HG02885 (cell line): ENCODE measurements at regions not wholly inside any gene's neighbourhood (a gene's known extent, or its start where the extent isn't known, plus 50 kb on each side); places are given as distances from the start of the nearest gene placed in this dataset.
"Not testable (repeated sequence)": the region's sequence is repeated elsewhere in the genome, so short reads cannot be mapped to it uniquely, and the experiment has no call there.

ENCODE experiments used
- ATAC-seq: cut with Tn5 transposase; IDR thresholded peaks from one replicate; pipeline ENCODE4 v1.9.1; 2021; ENCODE audit warnings: mild to moderate bottlenecking; ENCODE audit not compliant: unreplicated experiment, poor library complexity

DNA sequence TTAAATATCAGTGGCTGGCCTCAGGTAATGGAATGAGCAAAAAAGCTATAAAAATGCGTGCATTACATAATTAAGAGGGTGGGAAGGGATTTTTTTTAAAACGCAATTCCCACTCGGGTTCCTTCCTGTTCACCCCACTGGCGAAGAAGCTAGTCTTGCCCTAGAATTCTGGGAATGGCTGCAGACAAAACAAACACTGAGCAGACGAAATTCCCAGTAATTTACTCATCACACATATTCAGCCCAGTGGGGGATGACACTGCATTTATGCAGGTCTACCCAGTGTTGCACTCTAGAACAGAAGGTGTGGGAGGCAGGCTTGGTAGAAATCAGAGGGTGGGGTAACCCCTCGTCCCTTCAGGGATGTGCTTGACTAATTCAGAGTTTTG, 2695.0 kb upstream of the DEFB115 start:
- ATAC-seq = no peak

DNA sequence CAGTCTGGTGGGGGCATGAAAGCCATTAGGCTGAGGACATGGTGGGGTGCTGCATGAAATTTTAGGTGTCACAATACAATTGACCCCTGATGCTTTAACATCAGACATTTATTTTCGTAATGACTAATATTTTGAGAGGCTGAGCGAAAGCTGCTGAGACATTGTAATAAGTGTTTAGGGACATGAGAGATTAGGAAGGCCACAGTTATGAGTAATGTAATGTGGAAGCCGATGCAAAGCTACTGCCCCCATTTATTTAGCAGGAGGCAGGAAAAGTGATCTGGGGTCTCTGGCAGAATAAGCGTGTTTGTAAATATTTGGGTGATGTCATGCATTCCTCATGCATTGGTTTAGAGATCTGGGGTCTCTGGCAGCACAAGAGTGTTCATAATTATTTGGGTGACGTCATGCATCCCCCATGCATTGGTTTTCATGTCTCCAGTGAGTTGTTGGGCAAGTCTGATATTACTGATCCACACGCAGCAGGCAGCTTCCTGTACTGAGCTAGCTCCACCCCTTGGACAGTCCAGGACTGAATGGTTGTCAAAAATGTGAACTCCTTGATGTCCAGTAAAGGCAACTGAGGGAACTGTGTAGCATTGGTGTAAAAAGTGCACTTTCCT, 2694.5 kb upstream of the DEFB115 start:
- not testable (repeated sequence) for ATAC-seq

DNA sequence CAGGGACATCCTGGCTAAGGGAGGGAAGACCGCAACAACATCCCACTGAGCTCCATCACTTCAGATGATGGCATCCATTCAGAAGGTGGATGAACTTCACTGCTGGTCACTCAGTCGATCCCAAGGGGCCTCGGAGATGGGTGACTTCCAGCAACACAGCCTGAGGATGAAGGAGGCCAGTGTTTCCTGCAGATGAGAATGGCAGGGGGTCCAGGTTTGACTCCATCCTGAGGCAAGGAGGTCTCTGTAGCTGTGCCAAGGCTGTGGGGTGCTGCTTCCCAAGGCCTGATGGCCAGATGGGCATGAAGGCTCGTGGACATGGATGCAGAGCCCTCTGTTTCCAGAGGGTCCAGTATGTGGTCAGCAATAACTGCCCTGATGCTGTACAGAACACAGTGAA, 2693.4 kb upstream of the DEFB115 start:
- ATAC-seq = not testable (repeated sequence)

DNA sequence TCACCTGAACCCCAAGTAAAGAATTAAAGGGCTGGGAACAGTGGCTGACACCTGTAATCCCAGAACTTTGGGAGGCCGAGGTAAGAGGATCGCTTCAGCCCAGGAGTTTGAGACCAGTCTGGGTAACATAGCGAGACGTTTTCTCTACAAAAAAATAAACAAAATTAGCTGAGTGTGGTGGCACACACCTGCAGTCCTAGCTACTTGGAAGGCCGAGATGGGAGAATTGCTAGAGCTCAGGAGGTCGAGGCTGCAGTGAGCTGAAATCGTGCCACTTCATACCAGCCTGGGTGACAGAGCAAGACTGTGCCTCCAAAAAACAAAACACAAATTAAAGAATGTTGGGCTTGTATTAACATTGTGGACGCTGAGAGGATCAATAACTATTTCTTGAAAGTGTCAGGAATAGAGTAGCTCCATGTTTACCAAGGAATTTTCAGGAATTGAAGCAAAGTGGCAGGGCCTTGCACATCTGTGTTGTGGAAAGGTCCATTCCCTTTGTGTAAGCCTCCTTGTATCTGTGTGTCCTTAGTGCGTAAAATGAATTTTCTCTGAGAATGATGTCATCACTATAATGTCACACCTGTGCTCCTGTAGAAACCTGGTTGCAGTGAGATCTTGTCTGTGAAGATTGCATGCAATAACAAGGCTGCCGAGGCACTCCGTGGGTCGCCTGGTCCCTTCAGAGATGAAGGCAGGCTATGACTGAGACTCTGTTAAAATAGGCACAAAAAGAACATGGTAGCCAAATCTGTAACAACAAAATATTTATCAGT, 2692.6 kb upstream of the DEFB115 start:
- not testable (repeated sequence) for ATAC-seq

DNA sequence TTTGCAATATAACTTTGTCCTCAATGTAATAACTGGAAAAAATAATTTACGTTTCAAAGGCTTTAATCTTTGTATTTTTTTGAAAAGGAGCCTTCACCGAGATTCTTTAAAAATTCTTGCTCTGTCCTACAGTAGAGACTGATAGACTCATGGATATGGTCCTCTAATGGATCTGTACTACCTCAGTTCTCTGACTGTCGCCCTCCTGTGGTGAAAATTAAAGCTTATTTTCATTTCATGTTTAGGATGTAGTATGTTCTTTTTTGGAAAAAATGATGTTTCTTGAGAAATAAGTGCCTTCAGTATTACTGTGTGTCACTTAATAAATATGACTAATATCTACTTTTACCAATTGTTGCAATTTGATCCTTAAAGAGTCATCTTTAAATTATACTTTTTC, 2681.5 kb upstream of the DEFB115 start:
- not testable (repeated sequence) for ATAC-seq

DNA sequence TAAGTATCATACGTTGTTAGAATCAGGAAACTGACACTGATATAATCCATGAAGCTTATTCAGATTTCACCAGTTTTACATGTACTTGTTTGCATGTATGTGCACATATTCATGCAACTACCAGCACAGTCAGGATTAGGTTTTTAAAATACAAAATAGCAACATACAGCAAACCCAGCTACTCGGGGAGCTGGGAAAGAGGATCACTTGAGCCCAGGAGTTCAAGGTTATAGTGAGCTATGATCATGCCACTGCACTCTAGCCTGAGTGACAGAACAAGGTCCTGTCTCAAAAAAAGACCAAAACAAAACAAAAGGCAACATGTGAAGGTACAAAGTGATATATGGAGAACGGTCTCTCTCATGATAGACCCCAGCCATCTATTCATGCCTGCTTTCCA, 2665.8 kb upstream of the DEFB115 start:
- not testable (repeated sequence) for ATAC-seq

- not testable (repeated sequence) for ATAC-seq
These were observed 2664.1 kb upstream of the DEFB115 start for GRCh38 chr20:28593383-28593782.

- not testable (repeated sequence) for ATAC-seq
These were observed 2663.0 kb upstream of the DEFB115 start for GRCh38 chr20:28594476-28594875.

DNA sequence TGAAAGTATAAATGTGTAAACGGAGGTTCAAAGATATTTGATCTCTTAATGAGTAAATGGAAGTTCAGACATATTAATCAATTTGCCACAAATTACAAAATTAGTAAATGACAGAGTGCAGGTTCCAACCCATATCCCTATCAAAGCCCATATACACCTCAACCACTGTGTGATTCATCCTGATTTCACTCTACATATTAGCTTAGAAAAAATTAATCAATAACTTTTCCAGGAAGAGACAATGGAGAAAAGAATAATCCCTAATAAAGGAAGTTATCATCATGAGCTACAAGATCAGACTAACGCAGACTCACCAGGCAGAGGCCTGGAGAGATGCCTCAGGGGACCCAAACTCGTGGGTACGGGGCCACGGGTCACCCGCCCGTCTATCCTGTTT, 2655.5 kb upstream of the DEFB115 start:
- not testable (repeated sequence) for ATAC-seq

DNA sequence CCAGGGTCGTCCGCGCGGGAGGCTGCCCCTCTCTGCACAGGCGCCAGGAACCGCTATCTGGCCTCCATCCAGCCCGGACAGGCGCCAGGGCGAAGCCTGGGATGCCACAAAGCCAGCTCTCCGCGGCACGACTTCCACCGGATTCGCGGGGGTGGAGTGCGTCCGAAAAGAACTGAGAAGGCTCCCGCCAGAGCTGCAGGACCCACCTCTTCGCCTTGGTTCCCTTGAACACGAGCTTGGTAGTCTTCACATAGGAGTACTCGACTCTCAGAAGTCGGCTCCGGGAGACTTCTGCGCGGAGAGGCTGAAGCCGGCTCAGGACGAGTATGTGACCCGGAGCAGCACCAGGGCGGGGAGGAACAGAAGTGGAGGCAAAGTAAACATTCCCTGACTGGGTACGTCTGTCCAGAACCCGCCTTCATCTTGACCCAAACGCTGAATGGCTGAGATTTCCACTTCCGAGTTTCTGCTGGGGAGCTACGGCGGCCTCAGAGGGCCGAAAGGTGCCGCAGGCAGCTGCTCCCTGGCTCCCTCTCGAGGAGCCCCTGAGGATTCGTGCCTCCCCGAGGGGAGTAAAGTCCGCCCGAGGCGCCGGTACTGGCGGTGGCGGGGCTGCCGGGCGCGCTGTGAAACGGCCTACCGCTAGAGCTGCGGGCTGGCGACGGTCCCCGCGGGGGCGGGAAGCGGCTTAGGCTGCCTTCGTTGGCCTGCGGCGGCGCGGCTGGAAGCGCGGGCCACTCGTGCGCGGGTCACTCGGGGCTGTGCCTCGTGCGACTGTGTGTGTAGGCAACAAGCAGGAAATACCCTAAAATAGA, 2654.9 kb upstream of the DEFB115 start:
- ATAC-seq = peak; percentile 99

DNA sequence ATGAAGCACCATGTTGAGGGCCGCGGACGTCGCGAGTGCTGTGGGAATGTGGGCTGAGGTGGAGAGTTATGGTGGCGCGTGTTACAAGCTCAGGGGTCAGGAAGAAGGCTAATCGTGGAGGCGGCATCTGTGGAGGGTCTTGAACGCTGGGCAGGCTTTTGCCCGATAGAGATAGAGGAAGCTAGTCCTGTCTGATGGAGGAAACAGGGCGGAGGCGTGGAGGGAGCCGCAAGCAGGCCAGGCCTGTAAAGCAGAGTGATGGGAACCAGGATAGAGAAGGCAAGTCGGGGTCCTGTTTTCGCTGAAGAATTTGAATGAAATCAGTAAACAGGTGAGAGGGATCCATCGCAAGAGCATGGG, 2654.3 kb upstream of the DEFB115 start:
- not testable (repeated sequence) for ATAC-seq

- ATAC-seq = no peak
These were observed 2641.1 kb upstream of the DEFB115 start for GRCh38 chr20:28616354-28616753.

- not testable (repeated sequence) for ATAC-seq
These were observed 2637.4 kb upstream of the DEFB115 start for GRCh38 chr20:28619956-28620651.

- ATAC-seq = not testable (repeated sequence)
These were observed 2632.4 kb upstream of the DEFB115 start for GRCh38 chr20:28625112-28625511.

DNA sequence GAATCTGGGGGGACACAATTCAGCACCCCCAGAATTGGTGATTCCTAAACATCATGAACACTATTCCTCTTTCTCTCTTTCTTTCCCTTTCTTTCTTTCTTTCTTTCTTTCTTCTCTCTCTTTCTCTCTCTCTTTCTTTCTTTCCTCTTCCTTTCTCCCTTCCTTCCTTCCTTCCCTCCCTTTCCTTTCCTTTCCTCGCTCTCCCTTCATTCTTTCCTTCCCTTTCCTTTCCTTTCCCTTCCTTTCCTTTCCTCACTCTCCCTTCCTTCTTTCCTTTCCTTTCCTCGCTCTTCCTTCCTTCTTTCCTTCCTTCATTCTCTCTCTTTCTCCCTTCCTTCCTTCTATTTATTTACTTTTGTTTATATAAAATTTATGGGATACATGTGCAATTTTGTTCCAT, 2616.6 kb upstream of the DEFB115 start:
- ATAC-seq = not testable (repeated sequence)
